ENCODE measurements at regions not wholly inside any gene's neighbourhood (a gene's known extent, or its start where the extent isn't known, plus 50 kb on each side); places are given as distances from the start of the nearest gene placed in this dataset.
"Not testable (repeated sequence)": the region's sequence is repeated elsewhere in the genome, so short reads cannot be mapped to it uniquely, and the experiment has no call there.

- no peak for DNase-seq (ENCODE audit: low spot score in 2 of 2)
- TF ChIP-seq POLR2A (IDR thresholded peaks at IDR 0.05): no peak
- TF ChIP-seq, protein P1, sequence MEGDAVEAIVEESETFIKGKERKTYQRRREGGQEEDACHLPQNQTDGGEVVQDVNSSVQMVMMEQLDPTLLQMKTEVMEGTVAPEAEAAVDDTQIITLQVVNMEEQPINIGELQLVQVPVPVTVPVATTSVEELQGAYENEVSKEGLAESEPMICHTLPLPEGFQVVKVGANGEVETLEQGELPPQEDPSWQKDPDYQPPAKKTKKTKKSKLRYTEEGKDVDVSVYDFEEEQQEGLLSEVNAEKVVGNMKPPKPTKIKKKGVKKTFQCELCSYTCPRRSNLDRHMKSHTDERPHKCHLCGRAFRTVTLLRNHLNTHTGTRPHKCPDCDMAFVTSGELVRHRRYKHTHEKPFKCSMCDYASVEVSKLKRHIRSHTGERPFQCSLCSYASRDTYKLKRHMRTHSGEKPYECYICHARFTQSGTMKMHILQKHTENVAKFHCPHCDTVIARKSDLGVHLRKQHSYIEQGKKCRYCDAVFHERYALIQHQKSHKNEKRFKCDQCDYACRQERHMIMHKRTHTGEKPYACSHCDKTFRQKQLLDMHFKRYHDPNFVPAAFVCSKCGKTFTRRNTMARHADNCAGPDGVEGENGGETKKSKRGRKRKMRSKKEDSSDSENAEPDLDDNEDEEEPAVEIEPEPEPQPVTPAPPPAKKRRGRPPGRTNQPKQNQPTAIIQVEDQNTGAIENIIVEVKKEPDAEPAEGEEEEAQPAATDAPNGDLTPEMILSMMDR (IDR thresholded peaks at IDR 0.05): no peak
- intact Hi-C loops (cut with DNase I; ENCODE audit: low total_unique reads): no loop called here
- H3K4me3 ChIP-seq (ENCODE audit: low read depth, poor library complexity, severe bottlenecking): no peak overlapping the region
- 74 to 79% methylated on average over 2 of the region's 2 CpGs for WGBS, 2 donors
These were observed 451.8 kb upstream of the PTGER4 start for GRCh38 chr5:40227931-40228330.

GRCh38 chr5:40227366-40227765 lies 452.3 kb upstream of the PTGER4 start:
- intact Hi-C loops (cut with DNase I; ENCODE audit: low total_unique reads): no loop called here
- no peak overlapping the region for H3K4me3 ChIP-seq (ENCODE audit: low read depth, poor library complexity, severe bottlenecking)
- TF ChIP-seq, protein P1 (IDR thresholded peaks at IDR 0.05): no peak
- TF ChIP-seq POLR2A (IDR thresholded peaks at IDR 0.05): no peak
- DNase-seq (ENCODE audit: low spot score in 2 of 2): no peak
- WGBS, 2 donors: 86 to 87% methylated on average over 2 of the region's 2 CpGs

DNA sequence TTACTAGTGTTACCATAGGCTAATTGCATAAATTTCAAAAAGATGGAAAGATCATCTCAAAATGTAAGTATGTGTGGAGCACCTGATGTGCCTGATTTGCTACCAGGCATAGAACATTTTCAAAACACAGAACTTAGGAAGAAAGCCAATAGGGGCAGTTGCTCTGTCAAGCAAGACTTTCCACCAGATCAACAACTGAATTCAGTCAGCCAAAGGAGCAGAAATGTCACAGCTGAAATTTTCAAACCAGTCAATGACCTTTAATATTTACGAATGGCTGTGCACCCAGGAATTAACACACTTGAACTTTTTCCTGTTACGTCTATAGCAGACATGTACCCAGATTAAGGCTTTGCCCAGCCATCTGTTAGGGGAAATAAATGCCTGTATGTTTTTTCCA lies 452.8 kb upstream of the PTGER4 start:
- WGBS, 2 donors: 89 to 93% methylated on average over 2 of the region's 2 CpGs
- no peak for DNase-seq (ENCODE audit: low spot score in 2 of 2)
- no peak for TF ChIP-seq POLR2A (IDR thresholded peaks at IDR 0.05)
- TF ChIP-seq, protein P1 (IDR thresholded peaks at IDR 0.05): no peak
- intact Hi-C loops (cut with DNase I; ENCODE audit: low total_unique reads): no loop called here
- H3K4me3 ChIP-seq (ENCODE audit: low read depth, poor library complexity, severe bottlenecking): no peak overlapping the region

GRCh38 chr5:40225147-40225546 lies 454.6 kb upstream of the PTGER4 start:
- intact Hi-C loops (cut with DNase I; ENCODE audit: low total_unique reads): not testable (repeated sequence)
- 56 to 86% methylated on average over 2 of the region's 2 CpGs for WGBS, 2 donors

GRCh38 chr5:40224421-40224820 lies 455.3 kb upstream of the PTGER4 start:
- H3K4me3 ChIP-seq (ENCODE audit: low read depth, poor library complexity, severe bottlenecking): no peak overlapping the region
- no peak for DNase-seq (ENCODE audit: low spot score in 2 of 2)
- WGBS, 2 donors: 73 to 77% methylated on average over 2 of the region's 2 CpGs
- intact Hi-C loops (cut with DNase I; ENCODE audit: low total_unique reads): no loop called here
- TF ChIP-seq, protein P1 (IDR thresholded peaks at IDR 0.05): no peak
- no peak for TF ChIP-seq POLR2A (IDR thresholded peaks at IDR 0.05)

More at GRCh38 chr5:40225147-40225546, 454.6 kb upstream of the PTGER4 start:
- H3K4me3 ChIP-seq (ENCODE audit: low read depth, poor library complexity, severe bottlenecking); DNase-seq (ENCODE audit: low spot score in 2 of 2): not testable (repeated sequence)

DNA sequence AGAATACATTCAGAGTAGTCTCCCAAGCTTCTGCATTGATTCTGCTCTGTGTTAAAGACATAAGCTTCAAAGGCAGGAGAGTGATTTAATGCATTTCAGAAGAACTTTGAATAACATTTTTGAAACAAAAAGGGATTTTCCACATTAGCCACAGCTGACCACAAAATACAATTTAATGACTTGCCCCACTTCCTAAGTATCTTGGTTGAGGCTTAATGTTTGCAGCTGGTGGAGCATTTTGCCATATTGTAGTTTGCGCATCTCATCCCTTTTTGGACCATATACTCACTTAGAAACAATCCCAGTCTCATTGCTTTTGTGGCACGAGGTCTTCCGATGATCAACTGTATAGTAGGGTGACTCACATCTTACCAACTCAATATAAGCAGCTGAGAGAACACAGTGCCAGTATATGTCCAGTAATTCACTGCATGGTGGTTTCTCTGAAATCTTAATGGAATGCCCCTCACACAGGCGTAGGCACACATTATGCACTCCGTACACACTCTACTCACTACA lies 455.8 kb upstream of the PTGER4 start:
- intact Hi-C loops (cut with DNase I; ENCODE audit: low total_unique reads): no loop called here
- TF ChIP-seq, protein P1 (IDR thresholded peaks at IDR 0.05): no peak
- TF ChIP-seq POLR2A (IDR thresholded peaks at IDR 0.05): no peak

More for the DNA sequence above, 455.8 kb upstream of the PTGER4 start:
- 80 to 81% methylated on average over 5 of the region's 5 CpGs for WGBS, 2 donors
- DNase-seq (ENCODE audit: low spot score in 2 of 2): no peak
- H3K4me3 ChIP-seq (ENCODE audit: low read depth, poor library complexity, severe bottlenecking): no peak overlapping the region
